ENCODE measurements at regions not wholly inside any gene's neighbourhood (a gene's known extent, or its start where the extent isn't known, plus 50 kb on each side); places are given as distances from the start of the nearest gene placed in this dataset.

- no peak for DNase-seq
- H3K9me3 Mint-ChIP-seq: peaks cover 2 to 3% of the 10 kb centered on the region in 2 experiments; a peak in 2 of 5 replicates
- Histone ChIP-seq H3K79me1 (ENCODE audit: insufficient read depth, low read depth, low read length, poor library complexity, severe bottlenecking) (no peaks in the 10 kb centered on the region), H3K9ac (ENCODE audit: extremely low read depth, insufficient read length, low read length) (no peak overlapping the region), H3K27ac (ENCODE audit: insufficient read length, low read depth, low read length) (no peak overlapping the region), H4K5ac (ENCODE audit: insufficient read length, low read depth, low read length) (no peak overlapping the region), H3K9me3 (ENCODE audit: control insufficient read depth, low read depth, low read length) (no peaks in the 10 kb centered on the region), H3K23ac (ENCODE audit: insufficient read length, low read depth, low read length) (no peak overlapping the region), H3T11ph (ENCODE audit: low read length) (no peak overlapping the region), H3K79me2 (ENCODE audit: insufficient read depth, low read length) (no peaks in the 10 kb centered on the region), H4K20me1 (ENCODE audit: control insufficient read depth, insufficient read depth, insufficient read length) (no peaks in the 10 kb centered on the region), H4K8ac (replicated peaks; ENCODE audit: insufficient read length, low read depth, low read length) (no peak overlapping the region), H3K4ac (ENCODE audit: low read depth, low read length) (no peak overlapping the region), H4K91ac (ENCODE audit: insufficient read length, low read depth, low read length) (no peak overlapping the region), H2AFZ (ENCODE audit: low read length) (no peak overlapping the region), H2BK15ac (ENCODE audit: low read depth, low read length) (no peak overlapping the region), H3K56ac (ENCODE audit: insufficient read length, low read depth, low read length) (no peak overlapping the region), H3K4me2 (ENCODE audit: insufficient read depth, insufficient read length, low read length) (no peak overlapping the region), H2BK12ac (ENCODE audit: insufficient read length, low read depth, low read length) (no peak overlapping the region), H3K23me2 (ENCODE audit: insufficient read length, low read depth, low read length, poor library complexity, severe bottlenecking) (no peaks in the 10 kb centered on the region), H3K18ac (ENCODE audit: insufficient read length, low read depth, low read length) (no peak overlapping the region), H2AK5ac (ENCODE audit: insufficient read length, low read length) (no peak overlapping the region), H3K27me3 (ENCODE audit: insufficient read depth, low read length) (no peaks in the 10 kb centered on the region), H2BK5ac (ENCODE audit: insufficient read length, low read length) (no peak overlapping the region), H3K4me1 (ENCODE audit: insufficient read depth, low read length) (no peaks in the 10 kb centered on the region), H2BK20ac (ENCODE audit: low read depth, low read length, poor library complexity, severe bottlenecking) (no peak overlapping the region), H2BK120ac (ENCODE audit: low read depth, low read length, poor library complexity, severe bottlenecking) (no peak overlapping the region), H3K14ac (ENCODE audit: insufficient read depth, low read length) (no peak overlapping the region)
- peaks cover 9 to 17% of the 10 kb centered on the region in 2 experiments for H3K4me1 Mint-ChIP-seq
- H3K27me3 Mint-ChIP-seq (ENCODE audit: low read depth): no peaks in the 10 kb centered on the region; the same call in 1 of the 2 replicates
- TF ChIP-seq CTCF (conservative IDR thresholded peaks at IDR 0.05): no peak
- H3K36me3 Mint-ChIP-seq (ENCODE audit: insufficient read depth in 1 of 3, low read depth in 3 of 3): no peaks in the 10 kb centered on the region; a peak in 1 of 7 replicates
- no peak overlapping the region for H3K27ac Mint-ChIP-seq
- H3K4me3 Mint-ChIP-seq: no peak overlapping the region
- no CpG with 5 or more reads among the region's 4 CpGs for WGBS (ENCODE audit: extremely low coverage, insufficient read length, low lambda C conversion rate)
These were observed 116.6 kb downstream of the BUB3 start for GRCh38 chr10:123270806-123271205.

Measured in H9 (cell line).